GM18867 (cell line): ENCODE measurements at regions not wholly inside any gene's neighbourhood (a gene's known extent, or its start where the extent isn't known, plus 50 kb on each side); places are given as distances from the start of the nearest gene placed in this dataset.

Experiments
- ATAC-seq: cut with Tn5 transposase; IDR thresholded peaks from one replicate; pipeline ENCODE4 v1.9.1; 2021; ENCODE audit warnings: mild to moderate bottlenecking, moderate library complexity; ENCODE audit not compliant: unreplicated experiment

DNA sequence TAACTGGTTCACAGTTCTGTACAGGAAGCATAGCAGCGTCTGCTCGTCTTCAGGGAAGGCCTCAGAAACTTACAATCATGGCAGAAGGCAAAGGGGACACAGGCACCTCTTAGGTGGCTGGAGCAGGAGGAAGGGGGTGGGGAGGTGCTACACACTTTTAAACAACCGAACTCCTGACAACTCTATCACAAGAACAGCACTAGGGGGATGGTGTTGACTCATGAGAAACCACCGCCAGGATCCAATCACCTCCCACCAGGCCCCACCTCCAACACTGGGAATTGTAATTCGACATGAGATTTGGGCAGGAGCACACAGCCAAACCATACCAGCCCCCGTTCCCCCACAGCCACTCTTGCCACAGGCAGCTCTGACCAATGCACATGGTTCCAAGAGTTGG, 306.3 kb upstream of the POU3F1 start:
- no peak for ATAC-seq

DNA sequence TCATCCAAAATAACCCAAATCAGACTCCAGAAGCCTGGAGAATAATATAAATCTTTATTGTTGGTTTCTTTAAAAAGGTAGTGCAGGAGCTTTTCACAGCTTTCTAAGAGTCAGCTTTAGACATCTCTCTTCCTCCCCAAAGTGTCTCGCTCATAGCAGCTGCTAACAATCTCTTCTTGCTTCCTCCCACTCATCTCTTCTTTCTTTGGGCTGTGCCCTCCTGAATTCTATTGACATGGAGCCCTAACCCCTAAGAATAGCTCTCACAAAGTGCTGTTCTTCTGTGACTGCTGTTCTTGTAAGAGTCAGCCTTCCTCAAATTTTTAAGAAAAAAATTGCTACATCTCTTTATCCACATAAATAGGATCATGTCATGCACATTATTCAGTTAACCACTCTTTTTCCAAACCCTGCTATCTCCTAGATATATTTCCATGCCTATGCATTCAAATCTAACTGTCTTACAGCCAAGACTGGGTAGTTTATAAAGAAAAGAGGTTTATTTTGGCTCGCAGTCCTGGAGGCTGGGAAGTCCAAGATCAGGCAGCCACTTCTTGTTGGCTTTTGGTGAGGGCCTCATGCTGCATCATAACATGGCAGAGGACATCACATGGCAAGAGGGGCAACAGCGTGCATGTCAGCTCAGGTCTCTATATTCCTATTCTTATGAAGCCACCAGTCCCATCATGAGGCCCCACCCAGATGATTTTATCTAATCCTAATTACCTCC, 301.0 kb upstream of the POU3F1 start:
- ATAC-seq, result no peak

DNA sequence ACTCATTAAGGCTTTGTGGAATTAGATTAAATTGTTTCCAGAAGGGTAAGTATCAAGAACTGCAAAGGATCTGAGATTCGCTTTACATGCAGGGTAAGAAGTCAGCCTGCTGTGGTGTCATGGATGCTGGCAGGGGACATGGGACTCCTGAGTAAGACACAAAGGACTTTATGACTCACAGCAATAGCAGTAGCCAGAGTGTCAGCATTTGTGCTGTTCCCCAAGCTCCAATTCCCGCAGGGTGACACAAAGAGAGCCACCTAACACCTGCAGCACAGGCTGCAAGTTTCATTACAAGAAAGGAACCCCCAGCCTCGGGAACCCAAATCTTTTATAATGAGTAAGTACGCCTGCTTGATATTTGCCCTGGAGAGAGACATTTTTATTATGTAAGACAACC, 298.1 kb upstream of the POU3F1 start:
- no peak for ATAC-seq

DNA sequence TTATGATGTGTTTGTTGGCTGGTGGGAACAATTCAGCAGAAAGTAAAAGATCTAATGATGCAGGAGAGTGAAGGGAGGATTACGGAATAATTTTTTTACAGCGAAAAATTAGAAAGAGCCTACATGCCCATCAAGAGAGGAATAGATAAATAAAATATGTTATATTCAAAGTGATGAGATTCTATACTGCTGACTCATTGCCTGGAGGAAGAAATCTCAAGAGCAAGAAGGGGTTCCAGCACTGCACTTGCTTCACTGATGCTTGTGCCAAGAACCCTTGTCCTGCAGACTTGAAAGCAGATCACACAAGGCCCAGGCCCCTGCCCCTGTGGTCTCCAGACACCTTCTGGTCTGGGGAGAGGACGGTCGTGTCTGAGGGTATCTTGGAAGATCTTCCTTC, 295.1 kb upstream of the POU3F1 start:
- ATAC-seq, result no peak

DNA sequence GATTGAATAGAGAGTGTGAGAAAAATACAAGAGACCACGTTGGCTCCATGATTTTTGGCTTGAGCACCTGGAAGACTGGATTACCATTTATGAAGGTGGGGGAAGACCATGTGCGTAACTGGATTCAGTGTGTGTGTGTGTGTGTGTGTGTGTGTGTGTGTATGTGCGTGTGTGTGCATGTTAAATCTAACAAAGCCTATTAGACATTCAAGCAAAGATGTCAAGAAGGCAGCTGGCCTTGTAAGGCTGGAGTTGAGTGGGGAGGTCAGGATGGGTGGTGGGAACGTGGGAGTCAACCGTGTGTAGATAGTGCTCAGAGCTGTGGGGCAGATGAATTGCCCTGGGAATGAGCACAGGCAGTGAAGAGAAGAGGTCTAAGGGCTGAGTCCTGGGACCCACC, 293.8 kb upstream of the POU3F1 start:
- ATAC-seq, result no peak

DNA sequence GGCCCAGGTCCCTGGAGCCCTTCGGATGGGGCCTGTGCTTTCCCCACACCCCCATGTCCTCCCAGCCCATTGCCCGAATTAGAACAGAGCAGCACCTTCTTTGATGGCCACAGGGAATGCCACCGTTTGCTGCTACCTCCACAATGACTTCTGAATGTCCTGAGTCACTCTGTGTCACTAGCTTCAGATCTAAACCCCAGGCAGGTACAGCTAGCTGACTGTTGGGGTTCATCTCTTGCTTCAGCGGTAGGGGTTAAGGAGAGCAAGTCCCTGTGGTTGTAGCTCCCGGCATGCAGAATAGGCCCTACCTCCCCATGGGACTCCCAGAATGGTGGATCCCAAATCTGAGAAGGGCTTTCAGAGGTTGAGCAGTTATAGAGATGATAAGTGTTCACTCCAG, 291.1 kb upstream of the POU3F1 start:
- no peak for ATAC-seq

DNA sequence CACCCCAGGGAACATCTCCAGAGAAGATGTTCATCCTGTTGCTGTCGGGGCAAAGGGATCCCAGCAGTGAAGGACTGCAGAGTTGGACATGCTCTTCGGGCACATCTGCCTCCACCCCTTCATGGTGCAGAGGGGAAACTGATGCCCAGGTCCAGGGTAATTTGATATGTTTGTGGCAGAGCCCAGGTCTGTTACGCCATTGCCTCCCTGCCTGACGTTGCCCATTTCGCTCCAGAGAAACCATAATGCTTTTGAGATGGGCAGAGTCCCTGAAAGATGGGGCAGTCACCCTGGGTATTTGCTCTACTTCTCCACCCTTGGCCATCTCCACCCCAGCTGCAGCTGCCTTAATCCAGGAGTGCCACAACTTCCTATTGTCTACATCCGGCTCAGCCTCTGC, 290.4 kb upstream of the POU3F1 start:
- ATAC-seq, result no peak

DNA sequence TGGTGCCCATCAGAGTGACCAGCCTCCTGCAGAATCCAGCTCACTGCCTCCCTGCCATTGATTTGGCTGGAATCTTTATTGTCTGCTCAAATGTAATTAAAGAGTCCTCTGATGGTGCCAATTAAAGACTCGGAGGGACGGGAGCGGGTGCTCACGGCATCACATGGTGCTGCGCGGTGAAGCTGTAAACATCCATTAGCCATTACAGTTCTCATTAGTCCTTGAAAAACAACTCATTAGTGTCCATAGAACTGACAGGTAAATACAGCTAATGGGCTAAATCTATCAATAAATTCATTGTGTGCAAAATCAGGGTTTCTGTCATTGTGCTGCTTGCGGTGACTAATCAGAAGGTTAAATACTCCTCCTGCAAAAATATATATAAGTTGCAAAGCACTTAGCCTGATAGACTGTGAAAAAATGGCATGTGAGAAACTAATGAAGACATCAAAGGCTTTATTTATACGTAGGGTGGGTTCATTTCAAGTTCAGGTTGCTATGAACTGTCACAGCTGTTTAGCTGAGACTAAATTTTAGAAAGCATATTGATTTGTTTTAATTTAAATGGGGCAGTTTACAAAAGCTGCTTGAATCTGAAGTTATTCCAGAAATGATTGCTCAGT, 289.8 kb upstream of the POU3F1 start:
- ATAC-seq, result no peak

DNA sequence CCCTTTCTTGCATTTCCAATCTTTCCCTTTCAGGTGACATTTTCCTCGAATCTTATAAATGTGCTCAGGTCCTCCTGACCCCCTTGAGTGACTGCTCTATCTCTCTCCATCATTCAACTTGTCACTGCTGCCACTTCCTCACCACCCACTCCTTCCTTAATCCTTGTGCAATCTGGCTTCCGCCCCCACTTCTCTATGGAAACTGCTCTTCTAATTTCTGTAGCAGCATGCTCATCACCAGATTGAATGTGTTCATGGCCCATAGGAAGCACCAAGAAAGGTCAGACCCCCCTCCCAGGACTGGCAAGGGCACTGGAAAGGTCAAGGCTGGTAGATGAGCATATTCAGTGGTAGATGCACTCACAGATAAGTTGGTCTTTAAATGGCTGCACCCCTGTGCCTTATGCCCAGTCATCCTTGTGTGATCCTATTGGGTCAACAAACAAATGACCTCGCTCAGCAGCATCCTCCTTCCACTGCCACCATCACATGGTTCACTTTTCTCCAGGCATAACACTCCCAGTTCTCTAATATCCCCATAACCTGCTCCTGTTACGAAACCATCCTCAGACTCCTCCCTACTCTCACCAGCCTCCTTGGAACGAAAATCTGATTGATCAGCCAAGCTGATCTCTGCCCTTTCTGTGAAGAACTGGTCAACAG, 288.5 kb upstream of the POU3F1 start:
- ATAC-seq, result no peak

DNA sequence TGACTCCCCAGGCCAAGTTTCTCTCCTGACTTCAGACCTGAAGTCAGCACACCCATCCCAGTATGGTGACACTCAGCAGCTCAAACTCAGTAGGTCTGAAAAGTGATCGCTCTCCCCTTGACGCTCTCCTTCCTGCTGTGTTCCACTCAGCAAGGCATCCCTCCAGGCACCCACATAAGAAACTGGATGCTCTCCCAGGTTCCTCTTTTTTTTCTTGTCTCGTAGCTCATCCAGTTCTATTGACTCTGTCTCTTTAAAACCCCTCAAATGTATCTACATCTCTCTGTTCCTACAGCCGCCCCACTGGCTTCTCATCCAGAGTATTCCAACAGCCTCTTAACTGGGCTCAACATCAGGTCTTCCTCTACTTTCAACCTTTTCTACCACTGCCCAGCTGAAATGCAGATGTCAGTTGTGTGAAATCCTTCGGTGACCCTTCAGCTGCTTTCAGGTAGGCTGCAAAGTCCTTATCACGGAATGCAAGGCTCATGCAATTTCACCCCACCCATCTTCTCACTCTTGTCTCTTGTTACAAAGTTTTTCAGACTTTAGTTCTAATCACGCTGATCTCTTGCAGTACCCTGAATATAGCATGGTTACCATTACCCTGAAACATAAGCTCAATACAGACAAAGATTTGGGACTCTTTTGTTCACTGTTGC, 286.2 kb upstream of the POU3F1 start:
- ATAC-seq, result no peak

DNA sequence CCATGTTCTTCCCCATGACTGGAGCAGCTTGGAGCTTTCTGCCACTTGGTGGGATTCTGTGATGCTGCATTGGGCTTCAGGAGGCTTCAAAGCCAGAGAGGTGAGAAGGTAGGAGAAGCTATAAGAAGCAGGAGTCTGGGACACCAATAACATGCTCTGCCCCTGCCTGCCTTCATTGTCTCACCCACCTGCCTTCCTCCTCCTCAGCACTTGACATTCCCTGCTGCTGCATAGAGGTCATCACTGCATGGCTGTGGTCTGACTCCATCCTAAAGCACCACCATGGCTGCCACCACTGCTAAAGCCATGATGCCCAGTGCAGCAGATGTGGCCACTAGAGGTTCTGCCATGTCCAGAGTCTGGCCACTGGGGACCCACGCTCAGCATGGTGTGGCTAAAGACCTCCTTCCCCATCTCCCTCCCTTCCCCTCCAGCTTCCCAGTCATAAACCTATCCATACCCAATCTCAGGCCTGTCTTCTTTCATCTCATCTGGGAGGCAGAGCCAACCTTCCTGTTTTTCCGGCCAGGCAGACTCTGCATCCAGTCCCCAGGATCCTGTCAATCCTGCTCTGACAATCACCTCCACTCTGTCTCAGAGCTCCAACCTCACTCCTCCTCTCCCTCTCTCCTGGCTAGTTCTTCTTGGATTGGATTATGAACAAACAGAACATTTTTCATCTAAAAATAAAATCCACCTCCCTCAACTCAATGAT, 285.1 kb upstream of the POU3F1 start:
- no peak for ATAC-seq

DNA sequence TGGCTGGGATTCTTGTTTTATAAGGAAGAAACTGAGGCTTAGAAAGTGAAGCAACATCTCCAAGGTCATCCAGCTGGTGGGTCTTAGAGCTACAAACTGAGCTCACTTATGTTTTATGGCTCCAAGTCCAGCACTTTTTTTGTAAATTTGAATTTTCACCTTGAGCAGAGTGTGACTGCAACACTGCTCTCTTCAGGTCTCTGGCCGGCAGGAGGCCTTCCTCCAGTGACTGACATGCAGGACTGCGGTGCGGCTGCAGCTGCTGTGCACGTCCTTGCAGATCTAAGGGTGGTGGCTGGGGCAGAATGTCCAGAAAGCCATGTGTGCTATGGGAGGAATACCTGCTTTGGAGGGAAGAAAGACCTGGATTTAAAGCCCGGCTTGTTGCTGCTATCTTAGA, 284.2 kb upstream of the POU3F1 start:
- no peak for ATAC-seq

DNA sequence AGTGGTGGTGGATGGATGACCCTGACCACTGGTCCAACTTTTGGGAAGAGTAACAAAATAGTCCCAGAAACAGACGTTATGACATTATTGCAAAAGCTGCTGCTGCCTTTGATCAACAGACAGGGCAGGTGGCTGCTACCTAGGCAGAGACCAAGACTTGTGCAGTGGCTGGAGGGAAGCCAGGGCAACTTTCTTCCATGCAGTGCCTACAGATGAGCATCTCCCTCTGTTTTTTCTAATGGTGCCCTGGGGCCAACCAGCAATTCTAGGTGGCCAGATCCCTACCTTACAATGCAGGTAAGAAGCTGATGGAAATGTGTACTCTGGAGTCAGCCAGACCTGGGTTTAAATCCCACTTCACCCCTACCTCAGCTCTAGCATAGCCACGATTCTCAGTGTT, 283.1 kb upstream of the POU3F1 start:
- ATAC-seq, result no peak

DNA sequence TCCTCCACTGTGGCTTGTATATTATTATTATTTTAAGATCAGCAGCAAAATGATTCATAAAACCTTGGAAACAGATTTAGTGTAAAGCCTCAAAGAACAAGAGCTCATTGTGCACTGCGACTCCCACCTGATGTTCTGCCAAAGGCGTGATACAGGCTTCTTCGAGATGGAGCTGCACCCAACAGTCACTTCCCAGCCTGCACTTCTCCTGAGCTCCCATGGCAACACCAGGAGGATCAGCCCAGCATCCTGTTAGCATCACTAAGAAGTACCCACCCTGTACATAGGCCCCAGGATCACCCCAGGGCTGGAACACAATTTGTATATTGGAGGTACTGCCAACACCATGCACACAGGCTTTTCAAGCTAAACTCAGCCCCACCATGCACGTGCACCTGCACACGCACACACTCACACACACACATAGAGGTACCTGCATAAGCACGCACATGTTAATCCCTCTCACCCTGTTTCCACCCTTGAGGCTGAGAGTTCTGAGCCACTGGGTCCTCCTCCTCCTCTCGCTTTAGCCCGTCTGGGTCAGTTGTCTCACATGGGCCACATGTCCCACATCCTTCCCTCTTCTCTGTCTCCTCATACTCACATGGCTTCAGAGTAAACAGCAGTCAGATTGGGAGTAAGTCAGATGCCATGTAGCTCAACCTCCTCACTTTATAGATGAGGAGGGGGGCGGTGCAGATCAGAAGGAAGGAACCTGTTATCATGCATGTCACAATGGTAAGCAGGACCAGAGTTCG, 281.9 kb upstream of the POU3F1 start:
- no peak for ATAC-seq

DNA sequence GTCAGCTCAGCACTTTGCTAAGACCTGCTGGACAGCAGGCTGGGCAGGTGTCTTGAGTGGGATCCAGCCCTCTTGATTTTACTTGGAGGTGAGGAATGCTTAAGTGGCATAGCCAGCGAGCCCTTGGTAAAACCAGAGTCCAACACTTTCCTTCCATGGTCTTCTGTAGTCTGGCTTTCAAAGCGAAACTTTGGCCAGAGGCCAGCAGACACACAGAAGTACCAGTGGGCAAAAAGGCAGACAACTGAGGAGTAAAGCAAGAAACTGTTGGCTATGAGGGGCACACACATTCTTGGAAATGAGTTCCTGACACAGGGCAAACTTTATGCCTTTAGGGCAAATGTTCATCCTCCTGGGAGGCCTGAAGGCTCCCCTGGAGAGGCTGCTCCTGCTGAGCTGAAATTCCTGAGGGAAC, 281.0 kb upstream of the POU3F1 start:
- ATAC-seq, result no peak

DNA sequence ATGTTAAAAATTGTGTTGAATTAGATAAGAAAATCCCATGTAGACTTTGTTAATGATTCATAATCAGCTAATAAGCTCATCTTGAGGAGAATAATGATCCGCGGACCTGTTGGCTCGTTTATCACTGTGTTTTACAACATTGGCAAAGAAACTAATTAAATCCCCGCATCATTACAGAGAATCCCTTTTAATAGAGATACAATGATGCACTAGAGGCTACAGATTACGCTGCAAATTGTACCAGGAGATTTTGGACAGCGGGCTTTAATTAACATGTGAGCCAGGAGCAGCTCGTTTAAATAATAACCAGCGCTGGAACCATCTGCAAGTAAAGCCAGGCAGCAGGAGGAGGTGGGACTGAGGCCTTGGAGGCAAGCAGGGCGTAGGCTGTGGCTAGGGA, 280.3 kb upstream of the POU3F1 start:
- no peak for ATAC-seq

DNA sequence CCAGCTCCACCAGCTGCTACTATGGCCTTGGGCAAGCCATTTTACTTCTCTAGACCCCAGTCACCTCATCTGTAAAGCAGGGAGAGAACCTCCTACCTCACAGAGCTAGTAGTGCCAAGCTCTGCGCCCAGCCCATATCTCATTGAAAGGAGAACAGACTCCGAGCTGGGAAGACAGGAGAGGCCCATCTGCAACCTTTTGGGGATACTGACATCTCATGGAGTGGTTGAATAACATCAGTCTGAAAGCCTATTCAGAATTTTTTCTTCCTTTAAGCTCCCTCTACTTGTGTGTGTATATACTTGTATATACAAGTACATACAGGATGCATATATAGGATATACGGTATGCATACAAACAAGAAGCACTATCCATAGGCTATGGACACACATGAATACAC, 279.5 kb upstream of the POU3F1 start:
- no peak for ATAC-seq

DNA sequence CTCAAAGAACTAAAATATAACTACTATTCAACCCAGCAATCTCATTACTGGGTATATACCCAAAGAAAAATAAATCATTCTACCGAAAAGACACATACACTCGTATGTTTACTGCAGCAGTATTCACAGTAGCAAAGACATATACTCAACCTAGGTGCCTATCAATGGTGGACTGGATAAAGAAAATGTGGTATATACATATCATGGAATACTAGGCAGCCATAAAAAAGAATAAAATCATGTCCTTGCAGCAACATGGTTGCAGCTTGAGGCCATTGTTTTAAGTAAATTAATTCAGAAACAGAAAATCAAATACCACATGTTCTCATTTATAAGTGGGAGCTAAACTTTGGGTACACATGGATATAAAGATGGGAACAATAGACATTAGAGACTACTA, 266.2 kb upstream of the POU3F1 start:
- no peak for ATAC-seq

DNA sequence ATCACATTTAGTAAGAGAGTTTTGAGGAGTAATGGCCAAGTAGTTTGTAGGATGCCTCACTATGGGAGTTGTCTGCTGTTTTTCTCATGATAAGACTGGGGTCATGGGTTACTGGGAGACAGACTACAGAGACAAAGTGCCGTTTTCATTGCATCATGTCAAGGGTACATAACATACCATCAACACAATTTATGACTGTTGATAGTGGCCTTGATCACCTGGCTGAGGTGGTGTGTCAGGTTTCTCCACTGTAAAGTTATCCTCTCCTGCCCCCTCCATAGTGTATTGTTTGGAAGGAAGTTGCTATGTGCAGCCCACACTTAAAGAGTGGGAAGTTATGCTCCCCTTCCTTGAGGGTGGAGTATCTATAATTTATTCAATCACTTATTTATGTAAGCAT, 263.5 kb upstream of the POU3F1 start:
- no peak for ATAC-seq

DNA sequence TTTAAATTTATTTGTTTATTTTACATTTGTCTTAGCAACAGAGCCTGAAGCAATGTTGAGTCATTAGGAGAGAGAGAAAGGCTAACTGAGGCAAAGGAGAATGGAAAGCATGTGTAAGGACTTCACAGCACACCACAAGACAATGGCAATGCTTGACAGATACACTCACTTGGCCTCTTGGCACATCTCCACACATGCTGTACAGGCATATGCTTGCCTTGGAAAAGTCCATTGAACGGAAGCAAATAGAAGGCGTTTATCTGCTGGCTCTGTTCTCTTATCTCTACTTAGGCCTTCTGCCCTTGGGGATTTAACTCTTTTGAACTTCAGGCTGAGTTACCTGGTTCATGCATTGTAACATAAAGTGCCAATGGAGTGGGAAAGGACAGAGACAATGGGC, 262.2 kb upstream of the POU3F1 start:
- ATAC-seq, result no peak

DNA sequence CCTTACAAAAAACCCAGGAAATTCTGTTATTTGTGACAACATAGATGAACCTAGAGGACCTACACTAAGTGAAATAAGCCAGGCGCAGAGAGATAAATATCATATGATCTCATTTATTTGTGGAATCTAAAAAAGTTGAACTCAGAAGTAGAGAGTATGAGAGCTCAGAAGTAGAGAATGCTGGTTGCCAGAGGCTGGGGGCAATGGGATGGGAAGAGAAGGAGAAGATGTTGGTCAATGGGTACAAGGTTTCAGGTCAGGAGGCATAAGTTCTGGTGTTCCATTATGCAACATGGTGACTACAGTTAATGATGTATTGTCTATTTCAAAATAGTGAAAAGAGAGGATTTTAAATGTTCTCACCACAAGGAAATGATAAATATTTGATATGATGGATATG, 259.1 kb upstream of the POU3F1 start:
- ATAC-seq, result no peak
